Retinal pigment epithelial cell (primary cell): ENCODE measurements at regions not wholly inside any gene's neighbourhood (a gene's known extent, or its start where the extent isn't known, plus 50 kb on each side); places are given as distances from the start of the nearest gene placed in this dataset.

Experiments
- DNase-seq: peaks from one replicate; pipeline ENCODE4 v3.0.0-alpha.2; 2010; ENCODE audit warnings: low read depth
- H3K4me3 ChIP-seq: 2 replicates; pipeline ENCODE4 v1.5.1; 2011; ENCODE audit warnings: mild to moderate bottlenecking, low read length, control low read depth, moderate library complexity
- CTCF ChIP-seq: conservative IDR thresholded peaks from 2 replicates; pipeline ENCODE4 v1.5.1; 2011; ENCODE audit warnings: low read depth, low read length, control low read depth, inconsistent platforms

- H3K4me3 ChIP-seq: no peak overlapping the region
- no peak for DNase-seq
- no peak for TF ChIP-seq CTCF
These were observed 92.0 kb downstream of the PSMB1 start for GRCh38 chr6:170461111-170461510.

GRCh38 chr6:170460641-170461040, 92.5 kb downstream of the PSMB1 start:
- DNase-seq: no peak
- TF ChIP-seq CTCF: no peak
- H3K4me3 ChIP-seq: no peak overlapping the region

GRCh38 chr6:170459451-170459850, 93.7 kb downstream of the PSMB1 start:
- TF ChIP-seq CTCF: no peak
- no peak overlapping the region for H3K4me3 ChIP-seq
- no peak for DNase-seq

GRCh38 chr6:170456886-170457698, 96.0 kb downstream of the PSMB1 start:
- no peak for DNase-seq
- no peak overlapping the region for H3K4me3 ChIP-seq
- no peak for TF ChIP-seq CTCF
